D721Med (cell line): ENCODE measurements at regions not wholly inside any gene's neighbourhood (a gene's known extent, or its start where the extent isn't known, plus 50 kb on each side); places are given as distances from the start of the nearest gene placed in this dataset.

Source experiments
- DNase-seq: peaks from one replicate; pipeline ENCODE4 v3.0.0; 2011; ENCODE audit warnings: low spot score; ENCODE audit not compliant: insufficient read length
- FAIRE-seq: peaks from 2 replicates; lab custom pipeline; 2011; peaks lifted over from hg19 to GRCh38; lab: Jason Lieb, UNC
- CTCF ChIP-seq: IDR thresholded peaks from 2 replicates; pipeline ENCODE4 v1.5.1; 2012; ENCODE audit warnings: mild to moderate bottlenecking, control low read depth; ENCODE audit not compliant: insufficient read depth; ENCODE audit errors: missing control alignments

- DNase-seq = no peak
- FAIRE-seq = no peak
- TF ChIP-seq CTCF = no peak
These were observed 80.0 kb downstream of the NREP start for GRCh38 chr5:111676926-111677415.

- FAIRE-seq = no peak
These were observed 80.5 kb downstream of the NREP start for GRCh38 chr5:111676466-111676865.

GRCh38 chr5:111675201-111675934 lies 81.6 kb downstream of the NREP start:
- DNase-seq (no peak), FAIRE-seq (no peak)
- TF ChIP-seq CTCF = no peak

More at GRCh38 chr5:111676466-111676865, 80.5 kb downstream of the NREP start:
- no peak for TF ChIP-seq CTCF
- DNase-seq = no peak

GRCh38 chr5:111673891-111674626 lies 82.9 kb downstream of the NREP start:
- no peak for FAIRE-seq
- no peak for DNase-seq
- TF ChIP-seq CTCF = no peak

- no peak for TF ChIP-seq CTCF
- DNase-seq = no peak
- no peak for FAIRE-seq
These were observed 84.9 kb downstream of the NREP start for GRCh38 chr5:111672099-111672498.

- FAIRE-seq (no peak), DNase-seq (no peak)
- TF ChIP-seq CTCF = no peak
These were observed 86.0 kb downstream of the NREP start for GRCh38 chr5:111670826-111671492.
